Testis (tissue), 2 donors: ENCODE measurements at regions not wholly inside any gene's neighbourhood (a gene's known extent, or its start where the extent isn't known, plus 50 kb on each side); places are given as distances from the start of the nearest gene placed in this dataset.

Source experiments
- CTCF ChIP-seq, 3 experiments: fragments of 450-650 bp in 2 of 3; fragments of 200-600 bp in 1 of 3; sonication (generic) in 1 of 3; IDR thresholded peaks; one replicate each; pipeline ENCODE4 v1.5.1; 2016 to 2019; ENCODE audit warnings: antibody characterized with exemption in 3 of 3, mild to moderate bottlenecking in 2 of 3, moderate library complexity in 1 of 3
- POLR2A ChIP-seq: fragments of 450-650 bp; IDR thresholded peaks from one replicate; pipeline ENCODE4 v1.6.1; 2017; ENCODE audit warnings: antibody characterized with exemption, mild to moderate bottlenecking, moderate library complexity

DNA sequence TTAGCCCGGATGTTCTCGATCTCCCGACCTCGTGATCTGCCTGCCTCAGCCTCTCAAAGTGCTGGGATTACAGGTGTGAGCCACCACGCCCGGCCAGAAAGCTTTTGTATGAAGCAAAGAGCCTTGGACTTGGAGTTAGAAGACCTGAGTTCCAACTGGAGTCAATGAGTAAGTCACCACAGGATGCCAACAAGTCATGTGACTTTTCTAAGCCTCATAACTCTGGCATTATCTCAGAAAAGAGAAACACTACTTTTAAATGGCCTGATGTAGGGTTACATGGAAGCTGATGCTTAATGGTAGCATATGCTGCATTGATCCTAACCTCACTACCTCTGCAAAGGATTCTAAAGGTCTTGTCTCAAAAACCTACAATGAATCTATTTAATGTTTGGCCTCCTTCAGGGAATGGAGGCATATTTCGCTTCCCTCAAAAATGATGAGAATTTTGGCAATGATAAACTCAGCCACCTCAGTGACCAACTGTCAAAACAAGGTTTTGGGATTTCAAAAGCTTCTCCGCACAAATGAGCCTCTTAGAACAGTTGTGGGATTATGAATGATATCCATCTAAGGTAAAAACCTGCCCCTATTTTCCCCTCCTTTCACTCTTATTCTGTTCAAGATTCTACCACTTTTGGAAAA, 236.8 kb downstream of the ACTL7B start:
- TF ChIP-seq POLR2A (no peak), CTCF (IDR thresholded peaks at IDR 0.05) (no peak)
